ENCODE measurements at regions not wholly inside any gene's neighbourhood (a gene's known extent, or its start where the extent isn't known, plus 50 kb on each side); places are given as distances from the start of the nearest gene placed in this dataset.

GRCh38 chr2:236964291-236964690, 121.4 kb upstream of the COPS8 start:
- H3K79me2 ChIP-seq (ENCODE audit: insufficient read depth, low read length), result no peaks in the 10 kb centered on the region
- H3K27me3 ChIP-seq (ENCODE audit: control insufficient read depth in 1 of 2, insufficient read depth in 2 of 2, low read length in 2 of 2), result peaks cover 0 to 13% of the 10 kb centered on the region in 2 experiments; a peak in 3 of 5 replicates
- DNase-seq (ENCODE audit: low spot score) (no peak), ATAC-seq (no peak), FAIRE-seq (no peak)
- 2% methylated on average over 5 of the region's 5 CpGs for WGBS (ENCODE audit: low lambda C conversion rate)
- H4K20me1 ChIP-seq (ENCODE audit: insufficient read depth, low read length), result no peaks in the 10 kb centered on the region
- no TSS peak for BruUV-seq (replicated peaks)
- in situ Hi-C loops (cut with HindIII; ENCODE audit: extremely low pct_ligation_motif_present, low pct_unique_long_range_greater_than_20kb), result no loop called here
- CTCF ChIA-PET (ENCODE audit: low intra/inter-chr PET ratio, low total read pairs), result no interaction called here
- peaks cover 35% of the 10 kb centered on the region for H3K4me1 ChIP-seq (ENCODE audit: insufficient read depth, low read length)
- H3K27ac ChIP-seq (ENCODE audit: extremely low read length, insufficient read depth, low read length), result no peak overlapping the region
- POLR2A ChIA-PET, result no interaction called here
- H3K36me3 ChIP-seq (replicated peaks in 1 of 2; ENCODE audit: control insufficient read depth in 1 of 2, insufficient read depth in 2 of 2, low read length in 2 of 2), result no peaks in the 10 kb centered on the region
- no peak overlapping the region for H3K4me3 ChIP-seq (replicated peaks in 1 of 3; ENCODE audit: insufficient read depth in 1 of 3, low read depth in 2 of 3, low read length in 3 of 3)
- no peak overlapping the region for H3K9ac ChIP-seq (ENCODE audit: insufficient read depth, low read depth, low read length)
- H3K9me3 ChIP-seq (ENCODE audit: low read length), result no peaks in the 10 kb centered on the region
- H3K4me2 ChIP-seq (ENCODE audit: low read depth, low read length), result no peak overlapping the region
- intact Hi-C loops (cut with micrococcal nuclease; ENCODE audit: unreplicated experiment), result no loop called here
- H2AFZ ChIP-seq (ENCODE audit: low read length), result no peak overlapping the region
- no peak for TF ChIP-seq CENPT (CRISPR knock-in tag; IDR thresholded peaks at IDR 0.05; ENCODE audit: low read depth)
- peak; percentile 35; the same call in 1 of the 2 replicates for TF ChIP-seq TFAP4 (IDR thresholded peaks at IDR 0.05; ENCODE audit: borderline replicate concordance, low read depth)
- no peak for TF ChIP-seq ZNF230 (CRISPR knock-in tag; IDR thresholded peaks at IDR 0.05)
- no peak for TF ChIP-seq CHD2 (IDR thresholded peaks at IDR 0.05; ENCODE audit: low read depth, low read length)
- 0 out of 2 replicates have a peak, but pooled peaks have one; percentile 20 for TF ChIP-seq AHDC1 (CRISPR knock-in tag; IDR thresholded peaks at IDR 0.05; ENCODE audit: borderline replicate concordance)
- TF ChIP-seq MAX (IDR thresholded peaks at IDR 0.05), result 0 out of 2 replicates have a peak, but pooled peaks have one; percentile 17
- no peak for TF ChIP-seq FLYWCH1 (CRISPR knock-in tag; IDR thresholded peaks at IDR 0.05)
- TF ChIP-seq ZNF280B (CRISPR knock-in tag; IDR thresholded peaks at IDR 0.05; ENCODE audit: borderline replicate concordance), result no peak
- TF ChIP-seq HNF1B (CRISPR knock-in tag; IDR thresholded peaks at IDR 0.05), result peak; percentile 33; the same call in 1 of the 2 replicates
- no peak for TF ChIP-seq MZF1 (CRISPR knock-in tag; IDR thresholded peaks at IDR 0.05; ENCODE audit: borderline replicate concordance)
- no peak for TF ChIP-seq ZNF275 (CRISPR knock-in tag; IDR thresholded peaks at IDR 0.05; ENCODE audit: borderline replicate concordance)
- no peak for TF ChIP-seq WIZ (CRISPR knock-in tag; IDR thresholded peaks at IDR 0.05)
- no peak for TF ChIP-seq TRIM24 (CRISPR knock-in tag; IDR thresholded peaks at IDR 0.05)
- no peak for TF ChIP-seq JUNB (CRISPR knock-in tag; IDR thresholded peaks at IDR 0.05; ENCODE audit: borderline replicate concordance)

Measured in HepG2 (cell line).